ENCODE measurements at regions not wholly inside any gene's neighbourhood (a gene's known extent, or its start where the extent isn't known, plus 50 kb on each side); places are given as distances from the start of the nearest gene placed in this dataset.

GRCh38 chr4:146018247-146018646, 79.6 kb upstream of the ZNF827 start:
- Mint-ChIP-seq H3K27me3 (ENCODE audit: low read depth) (no peaks in the 10 kb centered on the region; the same call in 1 of the 2 replicates), H3K4me3 (no peak overlapping the region), H3K9me3 (peaks cover 4% of the 10 kb centered on the region; the same call in 1 of the 2 replicates), H3K27ac (no peak overlapping the region), H3K4me1 (no peaks in the 10 kb centered on the region), H3K36me3 (no peaks in the 10 kb centered on the region)
- ChIA-PET CTCF (no interaction called here), POLR2A (no interaction called here)
- ATAC-seq = no peak
- no peak for DNase-seq (ENCODE audit: low spot score)
- TF ChIP-seq ETV6 (CRISPR knock-in tag; IDR thresholded peaks at IDR 0.05) (no peak), FOXJ3 (CRISPR knock-in tag; IDR thresholded peaks at IDR 0.05; ENCODE audit: borderline replicate concordance) (no peak), ERG (CRISPR knock-in tag; IDR thresholded peaks at IDR 0.05) (no peak), CDX4 (CRISPR knock-in tag; IDR thresholded peaks at IDR 0.05; ENCODE audit: borderline replicate concordance) (no peak), ZNF219 (CRISPR knock-in tag; IDR thresholded peaks at IDR 0.05; ENCODE audit: borderline replicate concordance) (no peak), GABPB1 (CRISPR knock-in tag; IDR thresholded peaks at IDR 0.05) (no peak), KAT7 (CRISPR knock-in tag; IDR thresholded peaks at IDR 0.05; ENCODE audit: borderline replicate concordance) (no peak), ARID4B (CRISPR knock-in tag; IDR thresholded peaks at IDR 0.05; ENCODE audit: borderline replicate concordance) (no peak), ZNF416 (CRISPR knock-in tag; IDR thresholded peaks at IDR 0.05) (no peak), PREB (CRISPR knock-in tag; IDR thresholded peaks at IDR 0.05; ENCODE audit: borderline replicate concordance) (no peak), NFYB (CRISPR knock-in tag; conservative IDR thresholded peaks at IDR 0.05; ENCODE audit: low read depth) (no peak)

GRCh38 chr4:146004730-146005129, 66.1 kb upstream of the ZNF827 start:
- H3K27me3 Mint-ChIP-seq (ENCODE audit: low read depth) = peaks cover 13% of the 10 kb centered on the region
- no peak for ATAC-seq
- peaks cover 34% of the 10 kb centered on the region for H3K9me3 Mint-ChIP-seq
- no peak for DNase-seq (ENCODE audit: low spot score)
- ChIA-PET POLR2A (no interaction called here), CTCF (no interaction called here)
- no peak overlapping the region for H3K4me3 Mint-ChIP-seq
- TF ChIP-seq ZNF532 (CRISPR knock-in tag; IDR thresholded peaks at IDR 0.05; ENCODE audit: borderline replicate concordance) (no peak), HMGA2 (CRISPR knock-in tag; IDR thresholded peaks at IDR 0.05) (no peak), MAX (CRISPR knock-in tag; IDR thresholded peaks at IDR 0.05) (no peak), MXD4 (CRISPR knock-in tag; IDR thresholded peaks at IDR 0.05; ENCODE audit: borderline replicate concordance) (no peak), ZSCAN18 (CRISPR knock-in tag; IDR thresholded peaks at IDR 0.05) (no peak), NFYB (CRISPR knock-in tag; conservative IDR thresholded peaks at IDR 0.05; ENCODE audit: low read depth) (no peak), ZNF232 (CRISPR knock-in tag; IDR thresholded peaks at IDR 0.05) (no peak), ZNF138 (CRISPR knock-in tag; conservative IDR thresholded peaks at IDR 0.05) (no peak), CREB1 (CRISPR knock-in tag; IDR thresholded peaks at IDR 0.05) (no peak), FOXK1 (CRISPR knock-in tag; IDR thresholded peaks at IDR 0.05) (no peak), ZMAT4 (CRISPR knock-in tag; IDR thresholded peaks at IDR 0.05) (no peak), ZNF416 (CRISPR knock-in tag; IDR thresholded peaks at IDR 0.05) (no peak)
- H3K36me3 Mint-ChIP-seq = peaks cover 26% of the 10 kb centered on the region
- H3K4me1 Mint-ChIP-seq = peaks cover 5% of the 10 kb centered on the region; the same call in 1 of the 2 replicates
- H3K27ac Mint-ChIP-seq = no peak overlapping the region

Measured in WTC11 (cell line).